Lower lobe of right lung (tissue), 2 donors: ENCODE measurements at regions not wholly inside any gene's neighbourhood (a gene's known extent, or its start where the extent isn't known, plus 50 kb on each side); places are given as distances from the start of the nearest gene placed in this dataset.

ENCODE experiments used
- ATAC-seq, 2 donors: fragments of 200-7000 bp; cut with Tn5 transposase; one replicate each; pipeline ENCODE4 v1.9.1; 2020 to 2022; ENCODE audit warnings: mild to moderate bottlenecking in 2 of 2, moderate library complexity in 2 of 2
- DNase-seq: peaks from one replicate; pipeline ENCODE4 v3.0.0-alpha.2; 2020
- H3K27ac ChIP-seq: fragments of 200-600 bp; one replicate; pipeline ENCODE4 v1.8.0; 2022
- H3K27me3 ChIP-seq: fragments of 200-600 bp; one replicate; pipeline ENCODE4 v1.8.0; 2022; ENCODE audit warnings: low read depth
- H3K36me3 ChIP-seq: fragments of 200-600 bp; one replicate; pipeline ENCODE4 v1.8.0; 2022; ENCODE audit warnings: mild to moderate bottlenecking
- H3K4me1 ChIP-seq: fragments of 200-600 bp; one replicate; pipeline ENCODE4 v1.8.0; 2022
- H3K4me3 ChIP-seq: fragments of 200-600 bp; one replicate; pipeline ENCODE4 v1.8.0; 2022; ENCODE audit warnings: mild to moderate bottlenecking
- H3K9me3 ChIP-seq: fragments of 200-600 bp; one replicate; pipeline ENCODE4 v1.8.0; 2022
- CTCF ChIP-seq: fragments of 200-600 bp; IDR thresholded peaks from one replicate; pipeline ENCODE4 v1.8.0; 2022; ENCODE audit warnings: antibody characterized with exemption, mild to moderate bottlenecking
- intact Hi-C: fragments of 100-400 bp; cut with DNase I; formaldehyde crosslinking; loops from one replicate; pipeline ENCODE4 v1.11.0; 2022
- donor health status: DM: no; HTN: yes; CAD: no; lungs with severe emphysema.

GRCh38 chr2:176643646-176644045, 374.4 kb downstream of the MTX2 start:
- Histone ChIP-seq H3K27me3 (peaks cover 64% of the 10 kb centered on the region), H3K36me3 (no peaks in the 10 kb centered on the region), H3K9me3 (no peaks in the 10 kb centered on the region), H3K4me3 (no peak overlapping the region), H3K4me1 (no peaks in the 10 kb centered on the region), H3K27ac (no peak overlapping the region)
- DNase-seq (no peak), ATAC-seq (no peak)
- TF ChIP-seq CTCF = no peak
- intact Hi-C loops = no loop called here

- no peak for ATAC-seq
- H3K9me3 ChIP-seq = no peaks in the 10 kb centered on the region
- no peak for DNase-seq
- no peak overlapping the region for H3K4me3 ChIP-seq
- H3K27ac ChIP-seq = no peak overlapping the region
- no peaks in the 10 kb centered on the region for H3K4me1 ChIP-seq
- TF ChIP-seq CTCF = no peak
- intact Hi-C loops = no loop called here
- H3K36me3 ChIP-seq = no peaks in the 10 kb centered on the region
- H3K27me3 ChIP-seq = peaks cover 45% of the 10 kb centered on the region
Measured at GRCh38 chr2:176645494-176645893, 376.3 kb downstream of the MTX2 start.

GRCh38 chr2:176646033-176646615, 376.9 kb downstream of the MTX2 start:
- no peaks in the 10 kb centered on the region for H3K4me1 ChIP-seq
- no peaks in the 10 kb centered on the region for H3K9me3 ChIP-seq
- no peak overlapping the region for H3K4me3 ChIP-seq
- H3K27me3 ChIP-seq = peaks cover 39% of the 10 kb centered on the region
- no peak for TF ChIP-seq CTCF
- intact Hi-C loops = no loop called here
- no peaks in the 10 kb centered on the region for H3K36me3 ChIP-seq
- ATAC-seq (no peak), DNase-seq (no peak)
- H3K27ac ChIP-seq = no peak overlapping the region

- Histone ChIP-seq H3K27ac (no peak overlapping the region), H3K9me3 (no peaks in the 10 kb centered on the region), H3K4me1 (no peaks in the 10 kb centered on the region), H3K27me3 (peaks cover 31% of the 10 kb centered on the region), H3K4me3 (no peak overlapping the region), H3K36me3 (no peaks in the 10 kb centered on the region)
- ATAC-seq = no peak
- no peak for TF ChIP-seq CTCF
- no peak for DNase-seq
- intact Hi-C loops = no loop called here
Measured at GRCh38 chr2:176647325-176648165, 378.3 kb downstream of the MTX2 start.

GRCh38 chr2:176648700-176649297, 379.6 kb downstream of the MTX2 start:
- no peaks in the 10 kb centered on the region for H3K9me3 ChIP-seq
- H3K36me3 ChIP-seq = no peaks in the 10 kb centered on the region
- TF ChIP-seq CTCF = no peak
- H3K4me3 ChIP-seq = no peak overlapping the region
- no peak overlapping the region for H3K27ac ChIP-seq
- H3K4me1 ChIP-seq = no peaks in the 10 kb centered on the region
- no peak for DNase-seq
- no peak for ATAC-seq
- intact Hi-C loops = no loop called here
- peaks cover 20% of the 10 kb centered on the region for H3K27me3 ChIP-seq
